Endodermal cell (in vitro differentiated cells): ENCODE measurements at regions not wholly inside any gene's neighbourhood (a gene's known extent, or its start where the extent isn't known, plus 50 kb on each side); places are given as distances from the start of the nearest gene placed in this dataset.

Source experiments
- DNase-seq: peaks from one replicate; pipeline ENCODE4 v3.0.0-alpha.2; 2017
- H3K27ac ChIP-seq: 2 replicates; pipeline ENCODE4 v1.5.1; 2013; ENCODE audit warnings: mild to moderate bottlenecking, low read depth, low read length, moderate library complexity
- H3K27me3 ChIP-seq: 2 replicates; pipeline ENCODE4 v1.6.1; 2013; ENCODE audit warnings: mild to moderate bottlenecking, low read length, moderate library complexity; ENCODE audit not compliant: insufficient read depth, control insufficient read depth, poor library complexity, severe bottlenecking
- H3K36me3 ChIP-seq: 2 replicates; pipeline ENCODE4 v1.7.0; 2013; ENCODE audit warnings: mild to moderate bottlenecking, low read length, moderate library complexity; ENCODE audit not compliant: control insufficient read depth, insufficient read depth
- H3K4me1 ChIP-seq: one replicate; pipeline ENCODE4 v1.7.0; 2013; ENCODE audit warnings: low read length; ENCODE audit not compliant: control insufficient read depth, insufficient read depth
- H3K4me3 ChIP-seq: 2 replicates; pipeline ENCODE4 v1.5.1; 2013; ENCODE audit warnings: mild to moderate bottlenecking, low read length, moderate library complexity
- H3K9ac ChIP-seq: 2 replicates; pipeline ENCODE4 v1.6.1; 2013; ENCODE audit warnings: mild to moderate bottlenecking, low read length, moderate library complexity; ENCODE audit not compliant: poor library complexity, severe bottlenecking; ENCODE audit errors: extremely low read depth
- H3K9me3 ChIP-seq: 2 replicates; pipeline ENCODE4 v1.6.1; 2013; ENCODE audit warnings: mild to moderate bottlenecking, low read length, moderate library complexity; ENCODE audit not compliant: control insufficient read depth
- H3K27ac Mint-ChIP-seq: 2 replicates; pipeline ENCODE4 v1.8.0; 2020; ENCODE audit warnings: mixed read lengths
- H3K27me3 Mint-ChIP-seq: 2 replicates; pipeline ENCODE4 v1.8.0; 2021; ENCODE audit warnings: mild to moderate bottlenecking, mixed read lengths; ENCODE audit not compliant: insufficient read depth
- H3K36me3 Mint-ChIP-seq: 2 replicates; pipeline ENCODE4 v1.8.0; 2020; ENCODE audit warnings: low read depth, mixed read lengths
- H3K4me1 Mint-ChIP-seq: 2 replicates; pipeline ENCODE4 v1.8.0; 2020; ENCODE audit warnings: mixed read lengths
- H3K4me3 Mint-ChIP-seq: 2 replicates; pipeline ENCODE4 v1.8.0; 2020; ENCODE audit warnings: mild to moderate bottlenecking, moderate library complexity, mixed read lengths
- H3K9me3 Mint-ChIP-seq: 2 replicates; pipeline ENCODE4 v1.8.0; 2020; ENCODE audit warnings: mild to moderate bottlenecking, mixed read lengths
- WGBS, 2 experiments: methylation state at CpG; one replicate each; pipeline versions ENCODE4 v1.1.5 to v1.1.7; 2013; ENCODE audit warnings: missing lambda C conversion rate in 2 of 2, mixed read lengths in 1 of 2; ENCODE audit not compliant: insufficient coverage in 1 of 2, insufficient read length in 1 of 2; 5-methylcytosine and 5-hydroxymethylcytosine counted together
- TF ChIP-seq, protein P1 (sequence below): fragments of 200-600 bp; sonication (generic); conservative IDR thresholded peaks from 2 replicates; pipeline ENCODE4 v1.5.0; 2021; ENCODE audit warnings: antibody characterized with exemption, mild to moderate bottlenecking

DNA sequence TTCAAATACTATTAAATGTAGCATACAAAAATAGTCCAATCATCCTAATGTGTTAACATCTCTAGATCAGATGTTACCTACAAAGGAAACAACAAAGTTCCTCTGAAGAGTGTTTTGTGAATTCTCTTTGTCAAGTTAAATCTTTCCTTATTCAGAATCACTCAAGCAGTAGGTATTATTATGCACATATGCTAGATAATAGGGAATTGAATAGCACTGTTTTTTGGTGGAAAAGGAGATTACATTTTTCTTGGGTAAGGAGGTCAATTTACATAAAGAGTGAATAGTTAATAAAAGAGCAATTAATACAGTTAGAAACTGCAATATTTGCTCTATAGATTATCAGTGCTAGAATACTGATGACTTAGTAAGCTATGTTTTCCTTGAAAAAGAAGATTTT lies 130.7 kb downstream of the BTC start:
- TF ChIP-seq, protein P1, sequence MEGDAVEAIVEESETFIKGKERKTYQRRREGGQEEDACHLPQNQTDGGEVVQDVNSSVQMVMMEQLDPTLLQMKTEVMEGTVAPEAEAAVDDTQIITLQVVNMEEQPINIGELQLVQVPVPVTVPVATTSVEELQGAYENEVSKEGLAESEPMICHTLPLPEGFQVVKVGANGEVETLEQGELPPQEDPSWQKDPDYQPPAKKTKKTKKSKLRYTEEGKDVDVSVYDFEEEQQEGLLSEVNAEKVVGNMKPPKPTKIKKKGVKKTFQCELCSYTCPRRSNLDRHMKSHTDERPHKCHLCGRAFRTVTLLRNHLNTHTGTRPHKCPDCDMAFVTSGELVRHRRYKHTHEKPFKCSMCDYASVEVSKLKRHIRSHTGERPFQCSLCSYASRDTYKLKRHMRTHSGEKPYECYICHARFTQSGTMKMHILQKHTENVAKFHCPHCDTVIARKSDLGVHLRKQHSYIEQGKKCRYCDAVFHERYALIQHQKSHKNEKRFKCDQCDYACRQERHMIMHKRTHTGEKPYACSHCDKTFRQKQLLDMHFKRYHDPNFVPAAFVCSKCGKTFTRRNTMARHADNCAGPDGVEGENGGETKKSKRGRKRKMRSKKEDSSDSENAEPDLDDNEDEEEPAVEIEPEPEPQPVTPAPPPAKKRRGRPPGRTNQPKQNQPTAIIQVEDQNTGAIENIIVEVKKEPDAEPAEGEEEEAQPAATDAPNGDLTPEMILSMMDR: no peak
- Mint-ChIP-seq H3K27ac (no peak overlapping the region), H3K4me3 (no peak overlapping the region), H3K4me1 (peaks cover 33% of the 10 kb centered on the region), H3K9me3 (peaks cover 1% of the 10 kb centered on the region), H3K27me3 (no peaks in the 10 kb centered on the region), H3K36me3 (no peaks in the 10 kb centered on the region)
- Histone ChIP-seq H3K27ac (no peak overlapping the region), H3K9me3 (no peaks in the 10 kb centered on the region), H3K27me3 (no peaks in the 10 kb centered on the region), H3K9ac (no peak overlapping the region), H3K4me1 (peaks cover 4% of the 10 kb centered on the region), H3K36me3 (no peaks in the 10 kb centered on the region), H3K4me3 (no peak overlapping the region)
- DNase-seq: no peak

DNA sequence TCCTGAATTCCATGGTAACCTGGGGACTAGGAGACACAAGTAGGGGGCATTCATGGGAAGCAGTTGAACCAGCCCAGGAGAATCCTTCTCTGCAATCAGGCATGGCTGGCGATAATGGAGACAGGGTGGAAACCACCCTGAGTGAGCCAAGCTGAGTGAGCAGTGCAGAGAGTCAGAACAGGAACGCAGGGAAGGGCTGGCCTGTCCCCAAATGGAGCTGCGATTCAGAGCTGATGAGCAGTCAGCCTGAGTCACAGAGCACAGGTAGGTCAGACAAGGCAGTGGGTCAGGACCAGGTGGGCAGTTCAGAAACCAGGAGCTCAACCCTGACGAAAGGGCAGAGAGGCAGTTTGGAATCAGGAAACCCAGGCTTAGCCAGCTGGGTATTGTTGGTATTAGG lies 129.0 kb downstream of the BTC start:
- TF ChIP-seq, protein P1: no peak
- WGBS, 2 experiments: 89% methylated on average over 3 to 4 of the region's 4 CpGs
- H3K27ac Mint-ChIP-seq: peak overlapping the region; percentile 52
- H3K9me3 ChIP-seq: no peaks in the 10 kb centered on the region
- H3K27me3 Mint-ChIP-seq: no peaks in the 10 kb centered on the region
- no peaks in the 10 kb centered on the region for H3K36me3 ChIP-seq
- H3K27ac ChIP-seq: no peak overlapping the region
- H3K27me3 ChIP-seq: no peaks in the 10 kb centered on the region
- no peak overlapping the region for H3K9ac ChIP-seq
- peaks cover 4% of the 10 kb centered on the region for H3K4me1 ChIP-seq
- peak; percentile 49 for DNase-seq
- no peaks in the 10 kb centered on the region for H3K36me3 Mint-ChIP-seq
- peaks cover 1% of the 10 kb centered on the region for H3K9me3 Mint-ChIP-seq
- H3K4me1 Mint-ChIP-seq: peaks cover 41% of the 10 kb centered on the region
- no peak overlapping the region for H3K4me3 Mint-ChIP-seq
- no peak overlapping the region for H3K4me3 ChIP-seq

- WGBS, 2 experiments: 84% methylated on average over 3 of the region's 3 CpGs; no CpG with 5 or more reads in 1 of the 2 experiments
- Mint-ChIP-seq H3K4me3 (no peak overlapping the region), H3K27ac (no peak overlapping the region), H3K36me3 (no peaks in the 10 kb centered on the region), H3K4me1 (peaks cover 41% of the 10 kb centered on the region), H3K9me3 (peaks cover 1% of the 10 kb centered on the region), H3K27me3 (no peaks in the 10 kb centered on the region)
- Histone ChIP-seq H3K4me1 (peaks cover 4% of the 10 kb centered on the region), H3K27me3 (no peaks in the 10 kb centered on the region), H3K4me3 (no peak overlapping the region), H3K9me3 (no peaks in the 10 kb centered on the region), H3K36me3 (no peaks in the 10 kb centered on the region), H3K9ac (no peak overlapping the region), H3K27ac (no peak overlapping the region)
- no peak for DNase-seq
- TF ChIP-seq, protein P1: no peak
Observed at GRCh38 chr4:74665876-74666275, 128.4 kb downstream of the BTC start.
